HG03135 (cell line): ENCODE measurements at regions not wholly inside any gene's neighbourhood (a gene's known extent, or its start where the extent isn't known, plus 50 kb on each side); places are given as distances from the start of the nearest gene placed in this dataset.
"Not testable (repeated sequence)": the region's sequence is repeated elsewhere in the genome, so short reads cannot be mapped to it uniquely, and the experiment has no call there.

Source experiments
- ATAC-seq: cut with Tn5 transposase; IDR thresholded peaks from one replicate; pipeline ENCODE4 v1.9.1; 2021; ENCODE audit warnings: mild to moderate bottlenecking, moderate library complexity; ENCODE audit not compliant: unreplicated experiment

DNA sequence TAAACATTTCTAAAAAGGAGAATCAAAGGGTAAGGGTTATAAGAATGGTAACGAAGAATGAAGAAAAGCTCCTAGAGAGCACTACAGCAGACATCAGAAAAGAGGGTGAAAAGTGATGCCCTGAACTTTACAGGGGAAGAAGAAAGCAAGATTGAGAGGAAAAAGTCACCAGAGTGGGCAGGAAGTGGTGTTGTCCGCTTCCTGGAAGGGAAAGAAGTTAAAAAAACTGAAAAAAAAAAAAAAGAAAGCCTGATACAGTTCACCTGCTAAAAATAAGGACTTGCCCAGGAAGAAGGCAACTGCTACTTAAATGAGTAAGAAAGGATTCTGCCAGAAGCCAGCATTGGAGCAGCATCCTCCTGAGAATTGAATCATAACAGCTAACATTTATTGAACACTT is 330.1 kb upstream of the PHF14 start:
- ATAC-seq, result no peak

DNA sequence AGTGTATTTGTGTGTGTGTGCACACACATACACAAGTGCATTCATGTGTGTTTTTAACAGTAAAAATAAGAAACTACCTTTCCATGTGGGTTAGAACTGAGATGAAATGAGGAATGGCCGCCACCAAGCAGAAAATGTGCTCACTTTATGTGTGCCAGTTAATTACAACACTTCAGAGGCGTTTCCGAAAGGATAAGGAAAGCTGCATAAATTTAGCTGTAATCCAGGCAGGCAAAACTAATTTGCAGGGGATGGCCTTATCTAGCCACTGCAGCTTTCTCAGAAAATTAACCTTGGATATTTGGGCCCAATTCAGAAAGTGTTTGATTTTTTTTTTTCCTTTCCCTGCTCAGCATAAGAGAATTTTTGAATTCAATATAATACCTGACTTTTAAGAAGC is 328.8 kb upstream of the PHF14 start:
- no peak for ATAC-seq

DNA sequence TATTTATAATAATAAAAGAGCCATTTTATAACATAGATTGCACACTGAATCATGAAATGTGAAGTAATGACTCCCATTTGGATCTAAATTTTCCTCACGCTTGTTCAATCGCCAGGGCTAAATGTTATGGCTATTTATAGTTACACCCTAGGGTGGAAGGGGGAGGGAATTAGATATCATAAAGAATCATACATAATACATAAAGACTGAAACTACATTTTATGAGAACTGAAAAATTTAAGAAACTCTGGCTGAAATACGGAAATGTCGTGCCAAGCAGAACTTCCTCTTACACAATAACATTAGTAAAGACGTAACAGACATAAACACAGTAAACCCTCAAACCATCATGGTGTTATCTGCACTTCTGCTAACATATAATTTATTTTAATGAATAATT is 327.5 kb upstream of the PHF14 start:
- ATAC-seq, result no peak

DNA sequence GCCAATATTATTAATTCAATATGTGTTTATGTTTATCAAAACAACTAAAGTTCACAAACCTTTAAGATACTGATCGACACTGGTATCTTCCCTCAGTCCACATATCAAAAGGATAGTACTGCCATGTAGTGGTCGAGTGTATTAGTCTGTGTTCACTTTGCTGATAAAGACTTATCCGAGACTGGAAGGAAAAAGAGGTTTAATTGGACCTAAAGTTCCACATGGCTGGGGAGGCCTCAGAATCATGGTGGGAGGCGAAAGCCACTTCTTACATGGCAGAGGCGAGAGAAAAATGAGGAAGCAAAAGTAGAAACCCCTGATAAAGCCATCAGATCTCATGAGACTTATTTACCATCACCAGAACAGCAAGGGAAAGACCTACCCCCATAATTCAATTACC is 325.4 kb upstream of the PHF14 start:
- ATAC-seq, result no peak

DNA sequence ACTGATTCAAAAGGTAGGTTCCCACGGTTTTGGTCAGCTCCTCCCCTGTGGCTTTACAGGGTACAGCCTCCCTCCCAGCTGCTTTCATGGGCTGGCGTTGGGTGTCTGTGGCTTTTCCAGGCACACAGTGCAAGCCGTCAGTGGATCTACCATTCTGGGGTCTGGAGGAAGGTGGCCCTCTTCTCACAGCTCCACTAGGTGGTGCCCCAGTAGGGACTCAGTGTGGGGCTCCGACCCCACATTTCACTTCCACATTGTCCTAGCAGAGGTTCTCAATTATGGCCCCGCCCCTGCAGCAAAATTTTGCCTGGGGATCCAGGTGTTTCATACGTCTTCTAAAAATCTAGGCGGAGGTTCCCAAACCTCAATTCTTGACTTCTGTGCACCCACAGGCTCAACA is 324.6 kb upstream of the PHF14 start:
- ATAC-seq, result not testable (repeated sequence)

DNA sequence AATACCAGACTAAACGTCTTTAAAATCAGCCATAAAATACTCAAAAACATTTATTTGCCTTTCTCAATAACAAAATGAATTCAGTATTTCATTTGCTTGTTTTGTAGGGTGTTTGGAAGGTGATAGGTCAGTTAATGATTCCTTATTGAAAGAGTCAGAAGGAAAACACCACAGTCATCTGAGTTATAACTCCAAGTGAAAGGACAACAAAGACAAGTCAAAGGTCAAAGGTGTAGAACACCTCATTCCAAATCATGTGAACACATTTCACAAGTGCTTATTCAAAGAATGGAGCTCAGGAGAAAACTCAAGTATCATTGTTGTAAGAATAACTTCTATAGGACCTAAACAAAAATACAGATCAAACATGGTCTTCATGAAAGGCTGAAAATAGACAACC is 318.6 kb upstream of the PHF14 start:
- no peak for ATAC-seq

DNA sequence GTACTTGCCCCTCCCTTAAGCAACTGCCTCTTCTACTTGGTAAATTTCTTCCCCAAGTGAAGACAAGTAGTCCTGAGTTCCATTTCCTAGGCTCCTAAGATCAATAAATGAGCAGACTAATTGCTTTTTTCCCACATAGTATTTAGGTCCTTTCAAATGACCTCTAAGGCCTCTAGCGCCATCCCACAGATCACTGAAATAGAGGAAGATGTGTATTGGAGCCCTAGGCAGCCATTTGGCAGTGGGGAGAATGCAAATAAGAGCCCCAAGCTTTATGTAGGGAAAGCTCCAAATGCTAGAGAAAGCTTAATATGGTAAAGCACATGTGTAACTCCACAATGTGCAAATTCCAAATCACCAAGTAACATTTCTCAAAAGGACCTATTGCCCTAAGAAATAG is 316.5 kb upstream of the PHF14 start:
- no peak for ATAC-seq

DNA sequence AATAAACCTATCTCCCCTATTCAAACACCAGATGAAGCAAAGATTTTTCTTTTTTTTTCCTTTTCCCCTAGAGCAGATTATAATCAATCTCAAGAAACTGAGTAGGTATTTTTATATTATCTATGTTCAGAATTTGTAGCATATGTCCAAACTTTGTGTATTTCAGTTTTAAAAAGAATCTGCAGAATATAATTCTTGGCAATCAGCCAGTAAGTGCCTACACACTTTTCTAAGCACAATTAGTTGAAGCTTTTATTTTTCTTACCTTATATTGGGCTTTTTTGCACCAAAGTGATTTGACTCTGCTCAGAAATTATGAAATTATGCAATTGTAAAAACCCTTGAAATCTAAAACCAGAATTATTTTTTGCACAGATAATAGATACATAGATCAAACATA is 315.8 kb upstream of the PHF14 start:
- no peak for ATAC-seq

DNA sequence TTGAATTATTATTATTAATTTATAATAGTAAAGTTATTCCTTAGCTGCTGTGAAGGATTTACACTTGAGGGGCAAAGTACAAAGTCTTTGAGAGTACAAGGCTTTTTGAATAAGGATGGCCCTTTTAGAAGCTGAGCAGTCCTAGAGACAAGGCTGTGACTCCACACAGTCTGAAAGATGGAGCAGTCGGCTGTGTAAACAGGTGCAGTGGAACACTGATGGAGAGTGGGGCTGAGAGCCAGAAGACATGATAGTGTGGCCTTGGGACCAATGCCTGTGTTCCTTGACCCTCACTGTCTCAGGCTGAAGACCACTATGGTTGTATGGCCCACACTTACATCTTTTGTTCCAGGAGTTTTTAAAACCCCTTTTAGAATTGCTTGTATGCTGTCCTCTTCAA is 311.2 kb upstream of the PHF14 start:
- ATAC-seq, result no peak

DNA sequence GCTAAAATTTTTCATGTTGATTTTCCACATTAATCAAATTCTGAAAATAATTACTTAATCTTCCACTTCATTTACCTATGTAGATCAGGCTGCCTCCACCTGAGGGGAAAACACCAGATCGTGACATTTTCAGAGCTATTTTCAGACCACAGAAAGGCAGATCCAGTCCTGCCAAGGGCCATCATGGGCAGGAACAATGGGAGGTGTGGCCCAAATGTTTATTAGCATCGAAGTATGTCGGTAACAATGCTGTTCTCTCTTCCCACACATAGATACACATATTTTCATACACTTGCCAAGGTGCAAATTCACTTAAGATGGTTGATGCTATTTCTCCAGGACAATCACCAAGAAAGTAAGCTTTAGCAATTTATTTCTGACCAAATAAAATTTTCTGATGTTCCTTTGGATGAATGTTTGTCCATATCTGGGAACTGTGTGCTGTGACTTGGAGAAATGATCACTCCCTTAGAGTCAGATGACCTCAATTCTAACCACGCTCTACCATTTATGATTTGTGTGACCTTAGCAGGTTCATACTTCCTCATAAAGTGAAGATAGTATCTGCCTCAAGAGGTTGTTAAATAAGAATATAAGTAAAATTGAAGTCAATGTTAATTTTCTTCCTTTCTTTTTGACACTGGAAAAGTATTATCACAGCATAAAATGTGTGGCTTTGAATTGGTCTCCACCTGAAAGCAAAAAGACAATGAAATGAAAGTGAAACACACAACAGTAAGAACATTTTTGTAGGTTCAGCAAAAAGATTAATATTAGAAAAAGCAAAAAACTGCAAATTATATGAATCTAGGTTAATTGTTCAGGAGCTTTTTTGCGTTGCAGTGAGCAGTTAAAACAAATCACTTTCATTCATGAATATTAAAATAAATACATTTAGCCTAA is 310.4 kb upstream of the PHF14 start:
- ATAC-seq, result no peak

DNA sequence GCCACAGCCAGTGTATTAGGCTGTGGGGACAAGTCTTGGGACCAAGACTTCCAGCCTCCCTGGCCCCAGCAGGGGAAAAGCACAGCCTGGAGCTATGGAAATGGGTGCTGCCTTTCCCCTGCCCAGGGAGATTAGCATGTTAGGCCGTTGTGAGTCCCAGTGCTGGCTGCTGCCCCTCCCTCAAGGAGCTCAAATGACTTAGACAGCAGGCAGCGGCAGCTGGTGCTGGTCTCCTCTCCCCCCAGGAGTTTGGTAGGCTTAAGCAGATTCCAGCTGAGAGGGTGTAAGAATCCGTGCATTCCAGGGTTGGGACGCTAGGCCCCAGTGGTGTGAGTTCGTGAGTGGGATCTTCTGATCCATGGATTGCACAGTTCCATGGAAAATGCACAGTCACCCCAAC is 301.5 kb upstream of the PHF14 start:
- no peak for ATAC-seq

DNA sequence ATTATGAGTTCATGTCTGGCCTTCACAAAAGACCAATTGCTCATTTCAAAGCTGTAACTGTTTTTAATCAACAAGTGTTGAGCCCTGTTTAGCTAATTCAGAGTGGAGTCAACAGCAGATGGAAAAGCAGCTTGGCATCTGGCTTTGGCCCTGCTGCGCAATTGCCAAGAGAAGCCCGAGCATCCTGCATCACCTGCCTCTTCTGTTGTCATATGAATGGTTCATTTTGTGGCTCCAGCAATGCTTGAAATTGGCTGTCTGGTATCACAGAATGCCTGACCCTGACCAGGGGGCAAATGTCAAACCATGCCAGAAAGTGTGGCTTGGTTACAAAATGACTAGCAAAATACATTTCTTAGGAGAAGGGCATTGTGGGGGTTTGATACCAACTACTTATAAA is 296.5 kb upstream of the PHF14 start:
- no peak for ATAC-seq

DNA sequence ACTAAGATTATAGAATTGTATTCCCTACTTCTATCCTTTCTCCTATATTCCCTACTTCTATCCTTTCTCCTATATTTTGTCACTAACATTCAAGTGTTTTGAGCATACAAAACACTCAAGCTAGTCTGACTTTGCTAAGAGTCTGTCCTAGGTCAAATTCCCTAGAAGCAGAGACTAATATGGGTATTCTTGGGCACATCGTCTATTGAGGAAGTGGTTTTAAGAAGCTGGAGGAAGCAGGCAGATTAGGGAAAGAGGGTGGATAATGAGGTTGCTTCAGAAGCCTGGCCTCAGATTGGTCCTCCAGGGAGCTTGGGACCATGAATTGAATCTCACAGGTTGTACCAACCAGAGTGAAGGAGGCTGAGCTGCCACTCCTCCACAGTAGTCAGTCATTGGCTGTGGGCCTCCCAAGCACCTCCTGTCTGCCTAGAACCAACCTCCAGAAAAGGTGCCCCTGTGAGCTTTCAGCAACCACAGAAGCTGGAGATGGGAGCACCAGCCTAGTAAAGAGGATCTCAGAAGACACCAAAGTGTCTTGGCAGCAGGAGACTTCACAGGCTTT is 295.9 kb upstream of the PHF14 start:
- no peak for ATAC-seq

DNA sequence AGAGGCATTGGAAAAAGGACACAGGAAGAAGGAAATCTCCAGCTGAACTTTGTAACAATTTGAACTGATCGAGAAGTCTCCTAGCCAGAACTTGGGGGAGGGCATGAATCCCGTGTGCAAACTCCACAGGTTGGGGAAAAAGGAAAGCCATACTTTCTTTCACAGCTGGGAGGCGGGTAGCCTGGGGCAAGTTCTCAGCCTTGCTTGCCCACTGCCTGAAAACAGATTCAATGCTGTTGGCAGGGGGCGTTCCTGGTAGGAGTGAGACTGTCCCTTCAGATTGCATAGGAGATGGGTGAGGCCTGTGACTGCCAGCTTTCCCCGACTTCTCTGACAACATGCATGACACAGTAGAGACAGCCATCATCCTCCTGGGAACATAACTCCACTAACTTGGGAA is 289.1 kb upstream of the PHF14 start:
- ATAC-seq, result no peak

DNA sequence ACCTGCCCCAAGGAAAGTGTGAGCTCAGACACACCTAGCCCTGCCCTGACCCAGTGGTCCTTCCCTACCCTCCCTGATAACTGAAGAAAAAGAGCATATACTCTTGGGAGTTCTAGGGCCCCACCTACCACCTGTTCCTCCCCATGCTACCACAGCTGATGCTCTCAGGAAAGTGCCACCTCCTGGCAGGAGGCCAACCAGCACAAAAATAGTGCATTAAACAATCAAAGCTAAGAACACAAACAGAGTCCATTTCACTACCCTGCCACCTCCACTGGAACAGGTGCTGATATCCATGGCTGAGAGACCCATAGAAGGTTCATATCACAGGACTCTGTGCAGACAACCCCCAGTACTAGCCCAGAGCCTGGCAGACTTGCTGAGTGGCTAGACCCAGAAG is 288.6 kb upstream of the PHF14 start:
- ATAC-seq, result no peak

DNA sequence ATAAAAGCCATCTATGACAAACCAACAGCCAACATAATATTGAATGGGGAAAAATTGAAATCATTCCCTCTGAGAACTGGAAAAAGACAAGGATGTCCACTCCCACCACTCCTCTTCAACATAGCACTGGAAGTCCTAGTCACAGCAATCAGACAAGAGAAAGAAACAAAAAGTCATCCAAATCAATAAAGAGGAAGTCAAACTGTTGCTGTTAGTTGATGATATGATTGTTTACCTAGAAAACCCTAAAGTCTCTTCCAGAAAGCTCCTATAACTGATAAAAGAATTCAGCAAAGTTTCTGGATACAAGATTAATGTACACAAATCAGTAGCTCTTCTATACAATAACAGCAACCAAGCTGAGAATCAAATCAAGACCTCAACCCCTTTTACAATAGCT is 285.1 kb upstream of the PHF14 start:
- ATAC-seq, result no peak

DNA sequence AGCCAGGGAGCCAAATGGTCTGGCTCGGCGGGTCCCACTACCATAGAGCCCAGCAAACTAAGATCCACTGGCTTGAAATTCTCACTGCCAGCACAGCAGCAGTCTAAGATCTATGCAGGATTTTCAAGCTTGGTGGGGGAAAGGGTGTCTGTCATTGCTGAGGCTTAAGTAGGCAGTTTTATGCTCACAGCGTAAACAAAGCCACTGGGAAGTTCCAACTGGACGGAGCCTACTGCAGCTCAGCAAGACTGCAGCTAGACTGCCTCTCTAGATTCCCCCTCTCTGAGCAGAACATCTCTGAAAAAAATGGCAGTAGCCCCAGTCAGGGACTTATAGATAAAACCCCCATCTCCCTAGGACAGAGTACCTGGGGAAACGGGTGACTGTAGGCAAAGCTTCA is 277.6 kb upstream of the PHF14 start:
- ATAC-seq, result no peak

DNA sequence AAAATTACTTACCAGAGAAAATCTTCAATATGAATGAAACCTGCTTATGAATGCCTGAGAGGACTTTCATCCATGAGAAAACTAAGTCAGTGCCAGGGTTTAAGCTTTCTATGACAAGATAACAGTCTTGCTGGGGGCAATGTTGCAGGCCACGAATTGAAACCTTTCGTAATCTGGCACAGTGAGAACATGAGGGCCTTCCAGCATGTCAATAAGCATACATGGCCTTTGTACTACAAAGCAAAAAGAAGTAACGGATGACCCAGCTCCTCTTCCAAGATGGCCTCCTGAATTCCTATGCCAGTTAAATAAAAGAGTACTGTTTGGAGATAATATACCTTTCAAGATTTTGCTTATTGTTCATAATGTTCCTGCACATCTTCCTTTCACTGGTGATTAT is 270.6 kb upstream of the PHF14 start:
- ATAC-seq, result no peak

DNA sequence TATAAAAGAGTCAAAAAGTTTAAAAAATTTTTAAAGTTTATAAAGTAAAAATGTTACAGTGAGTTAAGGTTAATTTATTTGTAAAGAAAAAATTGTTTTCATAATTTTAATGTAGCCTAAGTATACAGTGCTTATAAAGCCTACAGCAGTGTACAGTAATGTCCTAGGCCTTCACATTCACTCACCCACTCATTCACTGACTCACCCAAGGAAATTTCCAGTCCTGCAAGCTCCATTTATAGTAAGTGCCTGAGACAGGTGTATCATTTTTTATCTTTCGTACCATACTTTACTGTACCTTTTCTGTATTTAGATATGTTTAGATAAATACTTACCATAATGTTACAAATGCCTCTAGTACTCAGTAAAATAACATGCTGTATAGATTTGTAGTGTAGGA is 269.7 kb upstream of the PHF14 start:
- no peak for ATAC-seq

DNA sequence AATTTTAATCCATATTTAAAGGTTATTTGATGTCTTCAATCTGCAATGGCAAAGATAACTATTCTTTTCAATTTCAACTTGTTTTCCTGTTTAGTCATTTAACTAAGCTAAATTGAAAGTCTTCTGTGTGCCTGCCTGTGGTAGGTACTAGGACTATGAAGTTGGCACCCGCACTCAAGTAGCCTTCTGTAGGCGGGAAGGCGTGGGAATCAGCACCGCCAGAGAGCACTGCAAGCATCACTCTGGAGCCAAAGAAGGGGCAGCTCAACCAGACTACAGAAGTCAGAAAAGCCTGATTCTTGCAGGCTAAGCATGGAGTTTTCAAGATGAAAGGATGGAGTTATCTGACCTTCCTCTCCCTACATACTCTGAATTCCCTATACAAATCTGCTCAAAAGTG is 269.0 kb upstream of the PHF14 start:
- no peak for ATAC-seq

DNA sequence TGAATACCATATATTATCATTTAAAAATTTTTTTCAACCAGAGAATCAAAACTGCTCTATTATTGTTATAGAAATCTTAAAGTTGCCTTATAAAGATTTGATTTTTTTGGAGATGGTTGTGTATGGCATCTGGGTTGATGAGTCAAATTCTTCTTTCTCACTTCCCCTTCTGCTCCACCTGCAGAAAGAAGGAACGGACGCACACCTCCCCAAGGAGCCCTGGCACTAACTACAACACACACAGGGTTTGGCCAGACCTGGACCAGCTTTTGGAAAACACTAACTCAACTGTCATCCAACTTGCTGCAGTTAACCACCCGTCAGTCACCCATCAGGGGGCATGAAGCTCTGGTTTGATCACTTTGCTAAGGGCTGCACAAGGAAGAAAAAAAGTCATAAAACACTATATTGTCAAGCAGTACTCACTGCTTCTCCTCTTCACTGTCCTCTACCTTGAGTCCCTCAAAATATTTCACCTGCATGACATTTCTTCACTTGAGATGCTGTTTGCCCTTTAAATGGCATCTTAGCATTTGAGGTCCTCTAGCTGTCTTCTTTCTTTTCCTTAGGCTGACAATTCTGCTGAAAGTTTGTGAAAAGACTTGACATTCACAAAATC is 266.7 kb upstream of the PHF14 start:
- ATAC-seq, result peak; percentile 100

DNA sequence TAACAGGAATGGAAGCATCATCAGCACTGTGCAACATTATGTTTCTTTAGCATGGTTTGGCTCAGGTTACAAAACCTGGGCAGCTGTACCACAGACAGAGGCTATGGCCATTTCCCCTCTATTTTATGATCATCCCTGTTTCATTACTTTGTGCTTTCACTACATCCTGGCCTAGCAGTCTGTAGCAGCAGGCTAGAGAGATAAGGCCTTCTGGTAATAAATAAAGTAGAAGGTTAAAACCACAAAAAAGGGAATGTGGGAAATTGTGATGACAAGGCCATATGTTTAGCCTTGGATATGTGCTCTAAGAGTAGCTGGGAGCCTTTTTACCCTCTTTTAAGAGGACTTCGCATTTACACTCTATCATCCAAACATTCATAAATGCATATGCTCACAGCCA is 266.2 kb upstream of the PHF14 start:
- ATAC-seq, result peak; percentile 22
